Kidney epithelial cell (primary cell): ENCODE measurements at regions not wholly inside any gene's neighbourhood (a gene's known extent, or its start where the extent isn't known, plus 50 kb on each side); places are given as distances from the start of the nearest gene placed in this dataset.

Experiments
- DNase-seq: peaks from one replicate; pipeline ENCODE4 v3.0.0-alpha.2; 2010; ENCODE audit warnings: low read depth
- H3K27me3 ChIP-seq: 2 replicates; pipeline ENCODE4 v1.6.0; 2011; ENCODE audit warnings: low read length; ENCODE audit not compliant: control insufficient read depth, insufficient read depth
- H3K36me3 ChIP-seq: 2 replicates; pipeline ENCODE4 v1.5.1; 2011; ENCODE audit warnings: low read length; ENCODE audit not compliant: control insufficient read depth, insufficient read depth
- H3K4me3 ChIP-seq: 2 replicates; pipeline ENCODE4 v1.5.1; 2011; ENCODE audit warnings: low read depth, mild to moderate bottlenecking, control low read depth, low read length
- TF ChIP-seq, protein P1 (sequence below): IDR thresholded peaks from 2 replicates; pipeline ENCODE4 v1.5.1; 2011; ENCODE audit warnings: mild to moderate bottlenecking, moderate library complexity, low read length, control low read depth, inconsistent platforms; ENCODE audit not compliant: insufficient read depth, poor library complexity, severe bottlenecking

DNA sequence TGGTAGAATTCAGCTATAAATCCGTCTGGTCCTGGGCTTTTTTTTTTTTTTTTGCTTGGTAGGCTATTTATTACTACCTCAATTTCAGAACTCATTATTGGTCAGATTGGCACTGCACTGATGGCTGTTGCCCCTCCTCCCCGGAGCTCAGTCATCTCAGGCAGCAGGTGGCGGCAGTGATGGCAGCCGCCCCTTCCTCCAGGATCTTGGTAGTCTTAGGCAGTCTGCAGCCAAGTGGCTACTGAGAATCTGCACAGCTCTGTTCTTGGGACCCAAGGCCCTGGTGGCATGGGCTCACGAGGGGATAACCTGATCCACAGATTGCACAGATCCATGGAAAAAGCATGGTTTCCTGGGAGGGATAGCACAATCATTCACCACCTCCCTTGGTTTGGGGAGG, 77.9 kb downstream of the GPR85 start:
- Histone ChIP-seq H3K36me3 (no peaks in the 10 kb centered on the region), H3K4me3 (no peak overlapping the region), H3K27me3 (no peaks in the 10 kb centered on the region)
- DNase-seq: no peak
- TF ChIP-seq, protein P1, sequence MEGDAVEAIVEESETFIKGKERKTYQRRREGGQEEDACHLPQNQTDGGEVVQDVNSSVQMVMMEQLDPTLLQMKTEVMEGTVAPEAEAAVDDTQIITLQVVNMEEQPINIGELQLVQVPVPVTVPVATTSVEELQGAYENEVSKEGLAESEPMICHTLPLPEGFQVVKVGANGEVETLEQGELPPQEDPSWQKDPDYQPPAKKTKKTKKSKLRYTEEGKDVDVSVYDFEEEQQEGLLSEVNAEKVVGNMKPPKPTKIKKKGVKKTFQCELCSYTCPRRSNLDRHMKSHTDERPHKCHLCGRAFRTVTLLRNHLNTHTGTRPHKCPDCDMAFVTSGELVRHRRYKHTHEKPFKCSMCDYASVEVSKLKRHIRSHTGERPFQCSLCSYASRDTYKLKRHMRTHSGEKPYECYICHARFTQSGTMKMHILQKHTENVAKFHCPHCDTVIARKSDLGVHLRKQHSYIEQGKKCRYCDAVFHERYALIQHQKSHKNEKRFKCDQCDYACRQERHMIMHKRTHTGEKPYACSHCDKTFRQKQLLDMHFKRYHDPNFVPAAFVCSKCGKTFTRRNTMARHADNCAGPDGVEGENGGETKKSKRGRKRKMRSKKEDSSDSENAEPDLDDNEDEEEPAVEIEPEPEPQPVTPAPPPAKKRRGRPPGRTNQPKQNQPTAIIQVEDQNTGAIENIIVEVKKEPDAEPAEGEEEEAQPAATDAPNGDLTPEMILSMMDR: no peak

DNA sequence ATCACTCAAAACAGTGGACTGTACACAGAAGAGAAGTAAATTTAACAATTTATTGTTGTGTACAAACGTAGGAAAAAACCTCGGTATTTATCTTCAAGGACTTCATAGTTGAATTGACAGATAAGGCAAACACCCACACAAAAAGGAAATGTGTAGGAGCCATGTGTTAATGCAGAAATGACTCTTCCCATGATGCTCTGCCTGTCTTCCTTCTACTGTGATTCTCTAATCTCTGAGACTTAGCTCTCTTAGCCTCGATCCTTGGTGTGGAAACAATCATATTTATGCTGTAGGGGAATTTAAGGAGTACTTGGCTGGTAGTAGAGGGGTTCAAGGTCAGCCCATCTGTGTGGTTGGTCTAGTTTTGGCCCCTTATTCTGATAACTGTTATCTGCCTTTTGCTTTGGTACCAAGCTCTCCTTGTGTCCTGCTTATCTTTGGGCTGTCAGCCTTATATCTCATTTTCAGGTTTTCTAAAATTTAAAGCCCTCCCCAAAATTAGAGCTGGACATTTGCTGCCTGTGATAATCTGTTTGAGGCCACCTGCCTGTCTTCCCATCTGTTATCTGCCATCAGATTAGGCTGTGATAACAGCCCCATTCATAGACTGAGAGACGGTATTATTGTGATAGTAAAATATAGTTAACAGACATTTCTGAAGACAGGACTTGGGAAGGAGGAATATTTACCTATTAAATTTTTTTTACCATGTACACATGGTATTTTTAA, 81.7 kb downstream of the GPR85 start:
- H3K27me3 ChIP-seq: no peaks in the 10 kb centered on the region
- DNase-seq: no peak
- H3K4me3 ChIP-seq: no peak overlapping the region
- TF ChIP-seq, protein P1: no peak
- no peaks in the 10 kb centered on the region for H3K36me3 ChIP-seq

DNA sequence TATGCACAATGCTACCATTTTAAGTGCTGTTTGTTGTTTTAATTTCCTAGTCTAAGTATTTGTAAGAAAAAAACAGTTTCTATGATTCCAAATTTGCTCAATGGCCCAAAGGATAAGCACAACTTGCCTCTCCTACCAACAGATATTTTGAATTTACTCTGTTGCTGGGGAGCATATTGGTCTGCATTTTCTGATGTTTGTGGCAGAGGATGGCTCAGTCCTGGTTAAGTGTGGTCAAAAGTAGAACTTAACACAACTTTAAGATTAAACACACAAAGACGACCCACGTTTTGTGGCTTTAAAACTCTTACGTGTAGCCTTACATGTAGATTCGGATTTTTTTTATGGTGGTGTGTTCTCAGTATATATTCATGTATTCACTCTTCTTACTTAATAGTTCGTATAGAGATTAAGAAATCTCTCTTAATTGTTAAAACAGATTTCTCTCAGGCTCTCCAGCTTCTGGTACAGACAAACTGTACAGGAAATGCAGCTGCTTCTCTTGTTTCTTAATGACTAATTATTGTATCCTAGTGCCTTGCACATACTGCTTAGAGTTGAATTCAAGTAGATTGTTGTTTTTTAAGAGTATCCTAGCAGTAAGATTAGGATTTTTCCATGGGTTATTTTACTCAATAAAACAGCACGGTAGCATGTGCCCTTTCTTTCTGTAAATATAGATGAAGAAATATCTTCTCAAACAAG, 86.2 kb downstream of the GPR85 start:
- Histone ChIP-seq H3K4me3 (no peak overlapping the region), H3K27me3 (no peaks in the 10 kb centered on the region), H3K36me3 (no peaks in the 10 kb centered on the region)
- DNase-seq: no peak
- TF ChIP-seq, protein P1: no peak

DNA sequence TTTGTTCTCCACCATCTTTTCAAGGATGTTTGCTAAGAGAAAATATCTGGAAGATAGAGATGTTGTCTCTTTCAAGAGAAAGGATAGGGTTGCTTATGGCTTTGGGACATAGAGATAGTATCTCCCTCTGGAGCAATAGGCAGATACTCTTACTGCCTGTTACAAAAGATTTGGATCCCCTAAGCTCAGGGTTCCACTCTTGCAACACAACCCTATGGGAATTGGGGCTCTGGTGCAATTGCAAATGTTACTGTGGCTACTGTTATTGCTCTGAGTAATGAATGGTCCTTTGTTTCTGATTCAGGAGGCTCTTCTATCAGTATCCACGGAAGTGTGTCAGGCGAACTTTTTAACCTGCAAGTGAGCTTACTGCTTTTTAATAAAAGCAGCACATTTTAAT, 88.8 kb downstream of the GPR85 start:
- no peaks in the 10 kb centered on the region for H3K27me3 ChIP-seq
- TF ChIP-seq, protein P1: no peak
- no peaks in the 10 kb centered on the region for H3K36me3 ChIP-seq
- H3K4me3 ChIP-seq: no peak overlapping the region
- no peak for DNase-seq

- TF ChIP-seq, protein P1: no peak
- Histone ChIP-seq H3K36me3 (no peaks in the 10 kb centered on the region), H3K4me3 (no peak overlapping the region), H3K27me3 (no peaks in the 10 kb centered on the region)
- DNase-seq: no peak
Observed at GRCh38 chr7:112996331-112996871, 90.2 kb downstream of the GPR85 start.
